ENCODE measurements at regions not wholly inside any gene's neighbourhood (a gene's known extent, or its start where the extent isn't known, plus 50 kb on each side); places are given as distances from the start of the nearest gene placed in this dataset.

- Histone ChIP-seq H4K20me1 (ENCODE audit: insufficient read depth) (no peaks in the 10 kb centered on the region), H3K4me3 (no peak overlapping the region), H3F3A (ENCODE audit: insufficient read depth) (peaks cover 17% of the 10 kb centered on the region; the same call in 1 of the 2 replicates), H3K9me3 (ENCODE audit: low read depth) (no peaks in the 10 kb centered on the region), H2AFZ (no peak overlapping the region), H3K27ac (no peak overlapping the region), H3K27me3 (replicated peaks; ENCODE audit: insufficient read depth) (no peaks in the 10 kb centered on the region), H3K4me1 (ENCODE audit: insufficient read depth) (no peaks in the 10 kb centered on the region), H3K36me3 (ENCODE audit: low read depth) (no peaks in the 10 kb centered on the region), H3K79me2 (ENCODE audit: insufficient read depth) (no peaks in the 10 kb centered on the region), H3K4me2 (ENCODE audit: unreplicated experiment) (no peak overlapping the region), H3K9me2 (ENCODE audit: insufficient read depth) (no peaks in the 10 kb centered on the region), H3K9ac (no peak overlapping the region)
- TF ChIP-seq EZH2 (IDR thresholded peaks at IDR 0.05; ENCODE audit: insufficient read depth, poor library complexity, severe bottlenecking) (no peak), EZH2phosphoT487 (IDR thresholded peaks at IDR 0.05; ENCODE audit: insufficient read depth, low read depth) (no peak)
- DNase-seq = no peak
- in situ Hi-C loops (cut with MboI) = no loop called here
These were observed 236.9 kb downstream of the PTEN start for GRCh38 chr10:88100281-88100680.

GRCh38 chr10:88101666-88102065 is 238.2 kb downstream of the PTEN start:
- in situ Hi-C loops (cut with MboI) = no loop called here
- Histone ChIP-seq H3K4me1 (ENCODE audit: insufficient read depth) (no peaks in the 10 kb centered on the region), H3K9ac (no peak overlapping the region), H4K20me1 (ENCODE audit: insufficient read depth) (no peaks in the 10 kb centered on the region), H2AFZ (no peak overlapping the region), H3K9me3 (ENCODE audit: low read depth) (no peaks in the 10 kb centered on the region), H3K4me2 (ENCODE audit: unreplicated experiment) (no peak overlapping the region), H3K27me3 (replicated peaks; ENCODE audit: insufficient read depth) (no peaks in the 10 kb centered on the region), H3K79me2 (ENCODE audit: insufficient read depth) (no peaks in the 10 kb centered on the region), H3F3A (ENCODE audit: insufficient read depth) (peaks cover 12% of the 10 kb centered on the region; the same call in 1 of the 2 replicates), H3K27ac (no peak overlapping the region), H3K36me3 (ENCODE audit: low read depth) (no peaks in the 10 kb centered on the region), H3K9me2 (ENCODE audit: insufficient read depth) (no peaks in the 10 kb centered on the region), H3K4me3 (no peak overlapping the region)
- WGBS, 2 experiments (ENCODE audit: low coverage in 1 of 2, low lambda C conversion rate in 2 of 2, missing lambda C conversion rate in 2 of 2) = 95 to 98% methylated on average over 2 of the region's 2 CpGs
- no peak for DNase-seq
- TF ChIP-seq EZH2phosphoT487 (IDR thresholded peaks at IDR 0.05; ENCODE audit: insufficient read depth, low read depth) = no peak
- no peak for TF ChIP-seq EZH2 (IDR thresholded peaks at IDR 0.05; ENCODE audit: insufficient read depth, poor library complexity, severe bottlenecking)

DNA sequence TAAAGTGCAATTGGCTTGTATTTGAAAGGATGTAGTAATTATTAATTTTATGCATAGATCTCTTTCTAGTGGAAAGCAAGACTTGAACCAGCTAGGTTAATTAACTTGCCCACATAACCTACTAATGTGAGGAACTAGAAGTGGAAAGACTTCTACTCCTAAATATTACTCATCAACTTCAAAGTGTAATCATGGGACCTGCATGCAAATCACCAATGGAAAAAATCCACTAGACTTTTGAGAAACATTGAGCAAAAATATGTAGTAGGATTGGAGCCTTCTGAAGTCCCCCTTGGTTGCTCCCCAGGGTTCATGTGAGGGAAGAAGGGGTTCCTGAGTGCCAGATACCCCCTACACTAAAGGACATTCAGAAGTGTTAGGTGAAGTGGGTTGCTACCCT is 240.2 kb downstream of the PTEN start:
- Histone ChIP-seq H3K4me1 (ENCODE audit: insufficient read depth) (no peaks in the 10 kb centered on the region), H3K27ac (no peak overlapping the region), H3K9me3 (ENCODE audit: low read depth) (no peaks in the 10 kb centered on the region), H3K9me2 (ENCODE audit: insufficient read depth) (no peaks in the 10 kb centered on the region), H3K4me2 (ENCODE audit: unreplicated experiment) (no peak overlapping the region), H3K79me2 (ENCODE audit: insufficient read depth) (no peaks in the 10 kb centered on the region), H3K9ac (no peak overlapping the region), H3K36me3 (ENCODE audit: low read depth) (no peaks in the 10 kb centered on the region), H3F3A (ENCODE audit: insufficient read depth) (peaks cover 6% of the 10 kb centered on the region; the same call in 1 of the 2 replicates), H2AFZ (no peak overlapping the region), H3K4me3 (no peak overlapping the region), H3K27me3 (replicated peaks; ENCODE audit: insufficient read depth) (no peaks in the 10 kb centered on the region), H4K20me1 (ENCODE audit: insufficient read depth) (no peaks in the 10 kb centered on the region)
- TF ChIP-seq EZH2 (IDR thresholded peaks at IDR 0.05; ENCODE audit: insufficient read depth, poor library complexity, severe bottlenecking) (no peak), EZH2phosphoT487 (IDR thresholded peaks at IDR 0.05; ENCODE audit: insufficient read depth, low read depth) (no peak)
- in situ Hi-C loops (cut with MboI) = no loop called here
- DNase-seq = no peak

GRCh38 chr10:88104223-88104622 is 240.8 kb downstream of the PTEN start:
- no peaks in the 10 kb centered on the region for H3K27me3 ChIP-seq (replicated peaks; ENCODE audit: insufficient read depth)
- in situ Hi-C loops (cut with MboI) = no loop called here
- H3K36me3 ChIP-seq (ENCODE audit: low read depth) = no peaks in the 10 kb centered on the region
- H3K4me3 ChIP-seq = no peak overlapping the region
- no peak overlapping the region for H3K27ac ChIP-seq
- H3K9me3 ChIP-seq (ENCODE audit: low read depth) = no peaks in the 10 kb centered on the region
- H3K9ac ChIP-seq = no peak overlapping the region
- H4K20me1 ChIP-seq (ENCODE audit: insufficient read depth) = no peaks in the 10 kb centered on the region
- no peaks in the 10 kb centered on the region for H3K79me2 ChIP-seq (ENCODE audit: insufficient read depth)
- no peaks in the 10 kb centered on the region for H3K9me2 ChIP-seq (ENCODE audit: insufficient read depth)
- H3F3A ChIP-seq (ENCODE audit: insufficient read depth) = peaks cover 6% of the 10 kb centered on the region; the same call in 1 of the 2 replicates
- TF ChIP-seq EZH2phosphoT487 (IDR thresholded peaks at IDR 0.05; ENCODE audit: insufficient read depth, low read depth) (no peak), EZH2 (IDR thresholded peaks at IDR 0.05; ENCODE audit: insufficient read depth, poor library complexity, severe bottlenecking) (no peak)
- no peaks in the 10 kb centered on the region for H3K4me1 ChIP-seq (ENCODE audit: insufficient read depth)
- no peak for DNase-seq
- WGBS, 2 experiments (ENCODE audit: low coverage in 1 of 2, low lambda C conversion rate in 2 of 2, missing lambda C conversion rate in 2 of 2) = 92 to 97% methylated on average over 2 of the region's 2 CpGs
- no peak overlapping the region for H3K4me2 ChIP-seq (ENCODE audit: unreplicated experiment)
- no peak overlapping the region for H2AFZ ChIP-seq

DNA sequence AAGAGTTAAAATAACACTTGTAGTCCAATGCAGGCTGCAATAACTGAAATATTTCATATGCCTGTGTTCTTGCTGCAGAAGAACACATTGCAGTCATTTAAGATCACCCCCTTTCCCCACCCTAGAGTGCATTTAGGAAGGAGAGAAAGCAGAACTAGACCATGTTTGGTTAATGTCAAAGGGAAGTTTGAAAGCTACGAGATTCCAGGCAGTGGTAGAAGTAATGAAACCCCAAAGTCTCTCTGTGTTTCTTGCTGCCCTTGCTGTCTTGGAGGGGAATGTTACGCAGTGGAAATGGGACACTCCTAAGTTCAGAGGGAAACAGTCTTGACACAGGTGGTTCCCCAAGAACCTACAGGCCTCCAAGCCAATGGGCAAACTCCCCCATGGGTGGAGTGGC is 242.9 kb downstream of the PTEN start:
- no peak overlapping the region for H3K4me3 ChIP-seq
- peaks cover 14% of the 10 kb centered on the region for H3K4me1 ChIP-seq (ENCODE audit: insufficient read depth)
- 89 to 93% methylated on average over 2 of the region's 2 CpGs for WGBS, 2 experiments (ENCODE audit: low coverage in 1 of 2, low lambda C conversion rate in 2 of 2, missing lambda C conversion rate in 2 of 2)
- H3K36me3 ChIP-seq (ENCODE audit: low read depth) = no peaks in the 10 kb centered on the region
- H3K9me3 ChIP-seq (ENCODE audit: low read depth) = no peaks in the 10 kb centered on the region
- no peak overlapping the region for H3K9ac ChIP-seq
- H3F3A ChIP-seq (ENCODE audit: insufficient read depth) = peaks cover 20% of the 10 kb centered on the region
- no peaks in the 10 kb centered on the region for H3K9me2 ChIP-seq (ENCODE audit: insufficient read depth)
- in situ Hi-C loops (cut with MboI) = no loop called here
- H3K27me3 ChIP-seq (replicated peaks; ENCODE audit: insufficient read depth) = no peaks in the 10 kb centered on the region
- H3K27ac ChIP-seq = no peak overlapping the region
- no peak overlapping the region for H3K4me2 ChIP-seq (ENCODE audit: unreplicated experiment)
- no peaks in the 10 kb centered on the region for H4K20me1 ChIP-seq (ENCODE audit: insufficient read depth)
- H2AFZ ChIP-seq = no peak overlapping the region
- no peak for DNase-seq
- no peak for TF ChIP-seq EZH2 (IDR thresholded peaks at IDR 0.05; ENCODE audit: insufficient read depth, poor library complexity, severe bottlenecking)
- no peak for TF ChIP-seq EZH2phosphoT487 (IDR thresholded peaks at IDR 0.05; ENCODE audit: insufficient read depth, low read depth)
- no peaks in the 10 kb centered on the region for H3K79me2 ChIP-seq (ENCODE audit: insufficient read depth)
